H1 (cell line): ENCODE measurements at regions not wholly inside any gene's neighbourhood (a gene's known extent, or its start where the extent isn't known, plus 50 kb on each side); places are given as distances from the start of the nearest gene placed in this dataset.
A peak's percentile ranks its signal among the peaks of the same experiment; 100 is the strongest.

ENCODE experiments used
- CTCF ChIA-PET: fragments of 300-600 bp; sonication (Branson Sonifier 250); formaldehyde crosslinking; loops from one replicate; lab custom pipeline; 2021; ENCODE audit not compliant: partially characterized antibody; lab: Charles Lee
- POLR2A ChIA-PET: fragments of 300-600 bp; sonication (Branson Sonifier 250); formaldehyde crosslinking; loops from one replicate; lab custom pipeline; 2021; ENCODE audit warnings: inconsistent platforms; ENCODE audit not compliant: partially characterized antibody; lab: Charles Lee
- DNase-seq, 2 experiments: peaks; one replicate each; pipeline versions ENCODE4 v3.0.0 to v3.0.0-alpha.2; 2010 to 2022; ENCODE audit warnings: low spot score in 2 of 2, low read depth in 1 of 2, mixed read lengths in 1 of 2
- FAIRE-seq: peaks from 2 replicates; lab custom pipeline; 2011; peaks lifted over from hg19 to GRCh38; lab: Jason Lieb, UNC
- H2AFZ ChIP-seq: 2 replicates; pipeline ENCODE4 v1.8.1; 2012; ENCODE audit warnings: low read length, inconsistent platforms
- H2AK5ac ChIP-seq: 2 replicates; pipeline ENCODE4 v1.6.1; 2013; ENCODE audit warnings: low read depth, low read length
- H2BK120ac ChIP-seq: replicated peaks from 2 replicates; pipeline ENCODE3; 2013; ENCODE audit warnings: low read depth, low read length, inconsistent platforms
- H2BK12ac ChIP-seq: 2 replicates; pipeline ENCODE4 v1.6.1; 2013; ENCODE audit warnings: low read depth, low read length
- H2BK15ac ChIP-seq: 2 replicates; pipeline ENCODE4 v1.6.1; 2013; ENCODE audit warnings: low read length
- H2BK20ac ChIP-seq: 2 replicates; pipeline ENCODE4 v1.6.1; 2013; ENCODE audit warnings: low read length
- H2BK5ac ChIP-seq: 2 replicates; pipeline ENCODE4 v1.6.1; 2013; ENCODE audit warnings: low read depth, low read length
- H3K14ac ChIP-seq: 2 replicates; pipeline ENCODE4 v1.6.1; 2013; ENCODE audit warnings: inconsistent platforms; ENCODE audit not compliant: insufficient read length
- H3K18ac ChIP-seq: 2 replicates; pipeline ENCODE4 v1.6.1; 2013; ENCODE audit warnings: low read length; ENCODE audit errors: extremely low read depth
- H3K23ac ChIP-seq: 2 replicates; pipeline ENCODE4 v1.6.1; 2013; ENCODE audit warnings: inconsistent platforms; ENCODE audit not compliant: insufficient read length
- H3K23me2 ChIP-seq: 2 replicates; pipeline ENCODE4 v1.6.1; 2013; ENCODE audit warnings: low read depth, low read length
- H3K27ac ChIP-seq: 2 replicates; pipeline ENCODE4 v1.6.1; 2011; ENCODE audit warnings: low read depth, low read length, inconsistent platforms
- H3K27me3 ChIP-seq, 4 experiments: replicated peaks in 1 of 4; 1 replicate in 1 of 4; 2 replicates in 3 of 4; pipeline versions ENCODE4 v1.6.1 to v1.8.1; 2011 to 2013; ENCODE audit warnings: low read length in 3 of 4, mild to moderate bottlenecking in 3 of 4, inconsistent platforms in 2 of 4, mixed read lengths in 2 of 4, moderate library complexity in 1 of 4; ENCODE audit not compliant: control insufficient read depth in 3 of 4, insufficient read depth in 3 of 4; ENCODE audit errors: extremely low read depth in 1 of 4
- H3K36me3 ChIP-seq, 4 experiments: 2 replicates each; pipeline versions ENCODE4 v1.6.1 to v1.8.1; 2011 to 2013; ENCODE audit warnings: mild to moderate bottlenecking in 4 of 4, low read length in 3 of 4, moderate library complexity in 2 of 4, control low read depth in 1 of 4, inconsistent platforms in 1 of 4; ENCODE audit not compliant: insufficient read depth in 4 of 4, control insufficient read depth in 2 of 4
- H3K4ac ChIP-seq: replicated peaks from 2 replicates; pipeline ENCODE3; 2013; ENCODE audit warnings: low read length, low read depth, mixed read lengths, inconsistent platforms; ENCODE audit not compliant: insufficient read length
- H3K4me1 ChIP-seq, 4 experiments: replicated peaks in 1 of 4; 1 replicate in 1 of 4; 2 replicates in 3 of 4; pipeline versions ENCODE4 v1.6.1 to v1.8.1; 2011 to 2013; ENCODE audit warnings: low read length in 3 of 4, inconsistent platforms in 2 of 4, mixed read lengths in 1 of 4; ENCODE audit not compliant: insufficient read depth in 4 of 4, control insufficient read depth in 3 of 4
- H3K4me2 ChIP-seq, 2 experiments: 2 replicates each; pipeline versions ENCODE4 v1.6.1 to v1.8.1; 2011 to 2013; ENCODE audit warnings: low read depth in 2 of 2, low read length in 2 of 2, control low read depth in 1 of 2, inconsistent platforms in 1 of 2, mild to moderate bottlenecking in 1 of 2; ENCODE audit not compliant: insufficient read depth in 1 of 2
- H3K4me3 ChIP-seq, 4 experiments: fragments of 200-600, 300-600 bp in 1 of 4; sonication (generic), shearing (Covaris generic), sonication (Bioruptor Twin) in 1 of 4; 2 replicates each; pipeline versions ENCODE4 v1.5.1 to v1.8.1; 2011 to 2016; ENCODE audit warnings: low read length in 4 of 4, low read depth in 3 of 4, control low read depth in 2 of 4, inconsistent platforms in 2 of 4, mild to moderate bottlenecking in 2 of 4, mixed read lengths in 1 of 4, moderate library complexity in 1 of 4; ENCODE audit not compliant: insufficient read depth in 2 of 4; ENCODE audit errors: extremely low read depth in 1 of 4
- H3K56ac ChIP-seq: replicated peaks from 2 replicates; pipeline ENCODE3; 2013; ENCODE audit warnings: low read depth, mild to moderate bottlenecking, mixed read lengths, low read length, inconsistent platforms; ENCODE audit not compliant: insufficient read length
- H3K79me1 ChIP-seq: 2 replicates; pipeline ENCODE4 v1.6.1; 2013; ENCODE audit warnings: low read depth, low read length, control low read depth
- H3K79me2 ChIP-seq, 2 experiments: 2 replicates each; pipeline versions ENCODE4 v1.6.1 to v1.8.1; 2012 to 2013; ENCODE audit warnings: low read length in 2 of 2, mild to moderate bottlenecking in 2 of 2, inconsistent platforms in 1 of 2; ENCODE audit not compliant: insufficient read depth in 2 of 2, control insufficient read depth in 1 of 2
- H3K9ac ChIP-seq, 4 experiments: replicated peaks in 1 of 4; 1 replicate in 1 of 4; 2 replicates in 3 of 4; pipeline versions ENCODE4 v1.6.1 to v1.8.1; 2011 to 2013; ENCODE audit warnings: low read depth in 3 of 4, low read length in 3 of 4, control low read depth in 2 of 4, mild to moderate bottlenecking in 2 of 4, moderate library complexity in 2 of 4, inconsistent platforms in 1 of 4; ENCODE audit errors: extremely low read depth in 1 of 4
- H3K9me3 ChIP-seq, 2 experiments: 2 replicates each; pipeline versions ENCODE4 v1.6.1 to v1.8.1; 2012 to 2013; ENCODE audit warnings: mild to moderate bottlenecking in 2 of 2, moderate library complexity in 2 of 2, control low read depth in 1 of 2, inconsistent platforms in 1 of 2, low read depth in 1 of 2, low read length in 1 of 2, mixed read lengths in 1 of 2; ENCODE audit not compliant: insufficient read depth in 2 of 2
- H4K20me1 ChIP-seq, 2 experiments: replicated peaks in 1 of 2; 2 replicates each; pipeline versions ENCODE3 to v1.8.1; 2011 to 2013; ENCODE audit warnings: inconsistent platforms in 2 of 2, low read length in 2 of 2, mild to moderate bottlenecking in 1 of 2; ENCODE audit not compliant: insufficient read depth in 2 of 2, control insufficient read depth in 1 of 2
- H4K5ac ChIP-seq: 2 replicates; pipeline ENCODE4 v1.6.1; 2013; ENCODE audit warnings: low read length, low read depth, mixed read lengths, inconsistent platforms; ENCODE audit not compliant: insufficient read length
- H4K8ac ChIP-seq: 2 replicates; pipeline ENCODE4 v1.8.0; 2013; ENCODE audit warnings: mild to moderate bottlenecking, moderate library complexity, low read length, inconsistent platforms; ENCODE audit not compliant: insufficient read depth; ENCODE audit errors: extremely low read depth
- H4K91ac ChIP-seq: replicated peaks from 2 replicates; pipeline ENCODE3; 2013; ENCODE audit warnings: low read length, mixed read lengths, inconsistent platforms; ENCODE audit not compliant: insufficient read length
- CEBPB ChIP-seq: IDR thresholded peaks from 2 replicates; pipeline ENCODE4 v1.6.1; 2012; ENCODE audit warnings: low read depth, low read length
- CHD2 ChIP-seq: IDR thresholded peaks from 2 replicates; pipeline ENCODE4 v1.6.1; 2012; ENCODE audit warnings: low read length, improper control_type of control experiment
- EZH2 ChIP-seq: fragments of 200-600 bp; sonication (generic); IDR thresholded peaks from 2 replicates; pipeline ENCODE4 v1.7.1; 2012; ENCODE audit warnings: low read depth, mild to moderate bottlenecking, moderate library complexity, low read length, inconsistent platforms; ENCODE audit not compliant: severe bottlenecking
- JUN ChIP-seq: IDR thresholded peaks from 2 replicates; pipeline ENCODE4 v1.6.1; 2011; ENCODE audit warnings: low read depth, mild to moderate bottlenecking, improper control_type of control experiment, low read length
- RBBP5 ChIP-seq: IDR thresholded peaks from 2 replicates; pipeline ENCODE4 v1.7.1; 2012; ENCODE audit warnings: low read depth, mild to moderate bottlenecking, inconsistent platforms, low read length, moderate library complexity, borderline replicate concordance
- WGBS, 2 experiments: shearing (Covaris generic) in 1 of 2; methylation state at CpG; one replicate each; pipeline versions ENCODE4 v1.1.6 to v1.1.7; 2013 to 2015; ENCODE audit warnings: low lambda C conversion rate in 2 of 2, mixed read lengths in 2 of 2, inconsistent platforms in 1 of 2, low coverage in 1 of 2, missing lambda C conversion rate in 1 of 2; ENCODE audit not compliant: insufficient replicate concordance in 2 of 2, insufficient coverage in 1 of 2, insufficient read length in 1 of 2; ENCODE audit errors: extremely low coverage in 1 of 2, missing lambda C conversion rate in 1 of 2; 5-methylcytosine and 5-hydroxymethylcytosine counted together

GRCh38 chr9:22954550-22954949 lies 507.9 kb downstream of the DMRTA1 start:
- Histone ChIP-seq H3K27me3 (no peaks in the 10 kb centered on the region), H3K56ac (no peak overlapping the region), H3K4me3 (no peak overlapping the region), H3K9ac (no peak overlapping the region), H3K18ac (no peak overlapping the region), H3K36me3 (no peaks in the 10 kb centered on the region), H3K79me2 (no peaks in the 10 kb centered on the region), H4K8ac (no peak overlapping the region), H2AFZ (no peak overlapping the region), H4K20me1 (no peaks in the 10 kb centered on the region), H2BK5ac (no peak overlapping the region), H3K9me3 (no peaks in the 10 kb centered on the region), H3K14ac (no peak overlapping the region), H2AK5ac (no peak overlapping the region), H3K79me1 (no peaks in the 10 kb centered on the region), H3K27ac (no peak overlapping the region), H3K4me2 (no peak overlapping the region), H3K23me2 (no peaks in the 10 kb centered on the region), H2BK15ac (no peak overlapping the region), H2BK20ac (no peak overlapping the region), H2BK120ac (no peak overlapping the region), H4K5ac (no peak overlapping the region), H4K91ac (no peak overlapping the region), H3K4ac (no peak overlapping the region), H2BK12ac (no peak overlapping the region), H3K23ac (no peak overlapping the region), H3K4me1 (peaks cover 0 to 9% (median 0%) of the 10 kb centered on the region in 4 experiments; a peak in 1 of 7 replicates)
- CTCF ChIA-PET: interaction anchor here (1.0 to 1.1 kb wide), 2 partner anchors 11 to 16 kb away, joined by 3 read pairs; no protein-coding TSS in a partner anchor
- 97% methylated on average over 3 of the region's 3 CpGs; no CpG with 5 or more reads in 1 of the 2 experiments for WGBS, 2 experiments
- POLR2A ChIA-PET: no interaction called here
- no peak for FAIRE-seq
- DNase-seq: no peak
- TF ChIP-seq CEBPB: peak; percentile 69; the same call in 1 of the 2 replicates
- no peak for TF ChIP-seq JUN
- no peak for TF ChIP-seq RBBP5
- TF ChIP-seq CHD2: no peak
- no peak for TF ChIP-seq EZH2
